ENCODE measurements at regions not wholly inside any gene's neighbourhood (a gene's known extent, or its start where the extent isn't known, plus 50 kb on each side); places are given as distances from the start of the nearest gene placed in this dataset.

DNA sequence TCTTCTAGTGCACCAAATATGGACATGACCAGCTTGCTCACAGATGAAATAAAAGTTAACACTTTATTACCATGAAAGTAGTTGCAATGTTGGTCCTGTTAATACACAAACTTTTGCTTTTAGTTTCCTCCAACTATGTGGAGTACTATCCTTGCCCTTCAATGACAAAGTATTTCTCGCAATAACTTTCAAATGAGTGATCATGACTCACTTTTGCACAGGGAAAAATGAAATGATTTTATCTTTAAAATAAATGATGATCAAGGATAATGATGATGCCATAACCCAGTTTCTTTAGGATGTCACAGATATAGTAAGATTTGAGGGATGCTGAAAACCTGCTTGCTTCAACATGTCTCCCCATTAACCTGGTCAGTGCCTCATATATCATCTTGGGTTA lies 254.0 kb upstream of the KITLG start:
- TF ChIP-seq, protein P1, sequence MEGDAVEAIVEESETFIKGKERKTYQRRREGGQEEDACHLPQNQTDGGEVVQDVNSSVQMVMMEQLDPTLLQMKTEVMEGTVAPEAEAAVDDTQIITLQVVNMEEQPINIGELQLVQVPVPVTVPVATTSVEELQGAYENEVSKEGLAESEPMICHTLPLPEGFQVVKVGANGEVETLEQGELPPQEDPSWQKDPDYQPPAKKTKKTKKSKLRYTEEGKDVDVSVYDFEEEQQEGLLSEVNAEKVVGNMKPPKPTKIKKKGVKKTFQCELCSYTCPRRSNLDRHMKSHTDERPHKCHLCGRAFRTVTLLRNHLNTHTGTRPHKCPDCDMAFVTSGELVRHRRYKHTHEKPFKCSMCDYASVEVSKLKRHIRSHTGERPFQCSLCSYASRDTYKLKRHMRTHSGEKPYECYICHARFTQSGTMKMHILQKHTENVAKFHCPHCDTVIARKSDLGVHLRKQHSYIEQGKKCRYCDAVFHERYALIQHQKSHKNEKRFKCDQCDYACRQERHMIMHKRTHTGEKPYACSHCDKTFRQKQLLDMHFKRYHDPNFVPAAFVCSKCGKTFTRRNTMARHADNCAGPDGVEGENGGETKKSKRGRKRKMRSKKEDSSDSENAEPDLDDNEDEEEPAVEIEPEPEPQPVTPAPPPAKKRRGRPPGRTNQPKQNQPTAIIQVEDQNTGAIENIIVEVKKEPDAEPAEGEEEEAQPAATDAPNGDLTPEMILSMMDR (IDR thresholded peaks at IDR 0.05) = no peak
- TF ChIP-seq POLR2A (IDR thresholded peaks at IDR 0.05) = no peak

Data from lower leg skin (tissue), 3 donors.